Suprapubic skin (tissue), 4 donors: ENCODE measurements at regions not wholly inside any gene's neighbourhood (a gene's known extent, or its start where the extent isn't known, plus 50 kb on each side); places are given as distances from the start of the nearest gene placed in this dataset.
"Not testable (repeated sequence)": the region's sequence is repeated elsewhere in the genome, so short reads cannot be mapped to it uniquely, and the experiment has no call there.

Experiments used
- DNase-seq, 2 donors: peaks; one replicate each; pipeline ENCODE4 v3.0.0-alpha.2; 2019; ENCODE audit warnings: low spot score in 2 of 2
- H3K27ac ChIP-seq: fragments of 200-600 bp; sonication (generic); one replicate; pipeline ENCODE4 v1.5.1; 2019
- H3K27me3 ChIP-seq: fragments of 200-600 bp; sonication (generic); one replicate; pipeline ENCODE4 v1.5.1; 2019
- H3K36me3 ChIP-seq: fragments of 200-600 bp; sonication (generic); one replicate; pipeline ENCODE4 v1.5.1; 2019
- H3K4me1 ChIP-seq: fragments of 200-600 bp; sonication (generic); one replicate; pipeline ENCODE4 v1.5.1; 2019
- H3K4me3 ChIP-seq: fragments of 200-600 bp; sonication (generic); one replicate; pipeline ENCODE4 v1.5.1; 2019; ENCODE audit warnings: mild to moderate bottlenecking
- H3K9me3 ChIP-seq: fragments of 200-600 bp; sonication (generic); one replicate; pipeline ENCODE4 v1.5.1; 2019
- EP300 ChIP-seq: sonication (generic); formaldehyde crosslinking; IDR thresholded peaks from one replicate; pipeline ENCODE4 v1.6.1; 2017; ENCODE audit warnings: antibody characterized with exemption
- POLR2A ChIP-seq, 2 donors: fragments of 450-650 bp; IDR thresholded peaks; one replicate each; pipeline ENCODE4 v1.6.1; 2017; ENCODE audit warnings: antibody characterized with exemption in 2 of 2, mild to moderate bottlenecking in 2 of 2, moderate library complexity in 2 of 2
- POLR2AphosphoS5 ChIP-seq, 3 donors: sonication (generic); formaldehyde crosslinking; IDR thresholded peaks; one replicate each; pipeline ENCODE4 v1.6.1; 2017; ENCODE audit warnings: antibody characterized with exemption in 3 of 3
- WGBS: methylation state at CpG from one replicate; pipeline ENCODE4 v1.1.5; 2018; 5-methylcytosine and 5-hydroxymethylcytosine counted together
- TF ChIP-seq, protein P1 (sequence below), 2 donors: fragments of 200-600 bp in 1 of 2; fragments of 450-650 bp in 1 of 2; sonication (generic) in 1 of 2; IDR thresholded peaks; one replicate each; pipeline ENCODE4 v1.5.1; 2016 to 2019; ENCODE audit warnings: antibody characterized with exemption in 2 of 2, mild to moderate bottlenecking in 1 of 2, moderate library complexity in 1 of 2

DNA sequence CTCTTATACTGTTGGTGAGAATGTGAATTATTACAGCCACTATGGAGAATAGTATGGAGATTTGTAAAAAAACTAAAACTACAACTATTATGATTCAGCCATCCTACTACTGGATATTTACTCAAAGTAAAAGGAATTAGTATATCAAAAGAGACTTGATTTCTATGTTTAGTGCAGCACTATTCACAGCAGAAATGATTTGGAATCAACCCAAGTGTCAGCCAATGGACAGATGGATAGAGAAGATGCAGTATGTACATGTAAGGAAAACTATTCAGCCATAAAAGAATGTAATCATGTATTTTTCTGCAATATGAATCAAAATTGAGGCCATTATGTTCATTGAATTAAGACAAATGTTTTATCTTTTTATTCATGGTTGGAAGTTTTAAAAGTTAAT lies 1705.5 kb downstream of the SLITRK1 start:
- no peak for TF ChIP-seq POLR2A (IDR thresholded peaks at IDR 0.05)
- TF ChIP-seq, protein P1, sequence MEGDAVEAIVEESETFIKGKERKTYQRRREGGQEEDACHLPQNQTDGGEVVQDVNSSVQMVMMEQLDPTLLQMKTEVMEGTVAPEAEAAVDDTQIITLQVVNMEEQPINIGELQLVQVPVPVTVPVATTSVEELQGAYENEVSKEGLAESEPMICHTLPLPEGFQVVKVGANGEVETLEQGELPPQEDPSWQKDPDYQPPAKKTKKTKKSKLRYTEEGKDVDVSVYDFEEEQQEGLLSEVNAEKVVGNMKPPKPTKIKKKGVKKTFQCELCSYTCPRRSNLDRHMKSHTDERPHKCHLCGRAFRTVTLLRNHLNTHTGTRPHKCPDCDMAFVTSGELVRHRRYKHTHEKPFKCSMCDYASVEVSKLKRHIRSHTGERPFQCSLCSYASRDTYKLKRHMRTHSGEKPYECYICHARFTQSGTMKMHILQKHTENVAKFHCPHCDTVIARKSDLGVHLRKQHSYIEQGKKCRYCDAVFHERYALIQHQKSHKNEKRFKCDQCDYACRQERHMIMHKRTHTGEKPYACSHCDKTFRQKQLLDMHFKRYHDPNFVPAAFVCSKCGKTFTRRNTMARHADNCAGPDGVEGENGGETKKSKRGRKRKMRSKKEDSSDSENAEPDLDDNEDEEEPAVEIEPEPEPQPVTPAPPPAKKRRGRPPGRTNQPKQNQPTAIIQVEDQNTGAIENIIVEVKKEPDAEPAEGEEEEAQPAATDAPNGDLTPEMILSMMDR (IDR thresholded peaks at IDR 0.05): no peak
- no peak for TF ChIP-seq EP300
- no peak for TF ChIP-seq POLR2AphosphoS5 (IDR thresholded peaks at IDR 0.05)
- no peaks in the 10 kb centered on the region for H3K27me3 ChIP-seq
- no peak for DNase-seq
- H3K4me3 ChIP-seq: no peak overlapping the region
- no peaks in the 10 kb centered on the region for H3K36me3 ChIP-seq
- H3K27ac ChIP-seq: no peak overlapping the region
- H3K4me1 ChIP-seq: no peaks in the 10 kb centered on the region
- peaks cover 2% of the 10 kb centered on the region for H3K9me3 ChIP-seq

DNA sequence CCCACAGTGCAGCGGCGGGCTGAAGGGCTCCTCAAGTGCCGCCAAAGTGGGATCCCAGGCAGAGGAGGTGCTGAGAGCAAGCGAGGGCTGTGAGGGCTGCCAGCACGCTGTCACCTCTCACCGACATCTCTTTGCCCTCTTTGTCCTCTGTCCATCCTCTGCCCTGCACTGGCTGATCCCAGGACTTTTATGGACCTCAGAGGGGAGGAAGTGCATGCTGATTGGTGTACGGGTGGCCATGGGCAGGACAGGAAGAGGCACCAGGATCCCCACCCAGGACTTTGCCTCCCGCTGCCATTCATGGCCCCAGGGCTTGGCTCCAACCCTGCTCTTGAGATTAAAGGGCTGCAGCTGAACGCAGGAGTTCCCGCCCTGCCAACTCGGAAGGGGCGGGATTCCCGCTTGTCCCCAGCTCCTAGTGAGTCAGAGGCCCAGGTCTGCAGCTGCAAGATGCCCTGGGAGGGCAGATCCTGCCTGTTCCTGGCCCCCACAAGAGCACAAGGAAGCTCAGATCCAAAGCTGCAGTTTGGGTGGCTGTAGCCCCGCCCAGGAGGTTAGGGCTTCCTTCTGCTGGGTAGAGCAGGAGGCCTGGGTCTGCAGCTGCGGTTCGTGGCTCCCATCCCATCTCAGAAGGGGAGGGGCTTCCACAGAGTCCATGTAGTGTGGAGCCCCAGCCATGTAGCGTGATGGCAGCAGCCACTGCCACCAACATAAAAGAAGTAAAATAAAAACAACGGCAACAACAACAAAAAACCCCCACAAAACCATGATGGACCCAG lies 1716.7 kb downstream of the SLITRK1 start:
- 93% methylated on average over 10 of the region's 18 CpGs for WGBS
- peak in 1 of 2 donors; percentile 41 for DNase-seq
- no peaks in the 10 kb centered on the region for H3K27me3 ChIP-seq
- no peaks in the 10 kb centered on the region for H3K9me3 ChIP-seq
- TF ChIP-seq POLR2AphosphoS5 (IDR thresholded peaks at IDR 0.05) (no peak), POLR2A (IDR thresholded peaks at IDR 0.05) (no peak), EP300 (no peak)
- TF ChIP-seq, protein P1 (IDR thresholded peaks at IDR 0.05): no peak
- H3K4me1 ChIP-seq: no peaks in the 10 kb centered on the region
- no peak overlapping the region for H3K4me3 ChIP-seq
- no peak overlapping the region for H3K27ac ChIP-seq
- no peaks in the 10 kb centered on the region for H3K36me3 ChIP-seq

DNA sequence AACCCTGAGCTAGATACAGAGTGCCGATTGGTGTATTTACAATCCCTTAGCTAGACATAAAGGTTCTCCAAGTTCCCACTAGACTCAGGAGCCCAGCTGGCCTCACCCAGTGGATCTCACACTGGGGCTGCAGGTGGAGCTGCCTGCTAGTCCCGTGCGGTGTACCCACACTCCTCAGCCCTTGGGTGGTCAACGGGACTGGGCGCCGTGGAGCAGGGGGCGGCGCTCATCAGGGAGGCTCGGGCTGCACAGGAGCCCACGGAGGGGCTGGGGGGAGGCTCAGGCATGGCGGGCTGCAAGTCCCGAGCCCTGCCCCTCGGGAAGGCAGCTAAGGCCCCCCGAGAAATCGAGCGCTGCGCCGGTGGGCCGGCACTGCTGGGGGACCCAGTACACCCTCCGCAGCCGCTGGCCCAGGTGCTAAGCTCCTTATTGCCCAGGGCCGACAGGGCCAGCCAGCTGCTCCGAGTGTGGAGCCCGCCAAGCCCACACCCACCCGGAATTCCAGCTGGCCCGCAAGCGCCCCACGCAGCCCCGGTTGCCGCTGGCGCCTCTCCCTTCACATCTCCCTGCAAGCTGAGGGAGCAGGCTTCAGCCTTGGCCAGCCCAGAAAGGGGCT lies 1717.4 kb downstream of the SLITRK1 start:
- H3K27me3 ChIP-seq, H3K27ac ChIP-seq, H3K36me3 ChIP-seq, H3K4me1 ChIP-seq, DNase-seq, H3K4me3 ChIP-seq, H3K9me3 ChIP-seq: not testable (repeated sequence)
- 81% methylated on average over 14 of the region's 31 CpGs for WGBS

DNA sequence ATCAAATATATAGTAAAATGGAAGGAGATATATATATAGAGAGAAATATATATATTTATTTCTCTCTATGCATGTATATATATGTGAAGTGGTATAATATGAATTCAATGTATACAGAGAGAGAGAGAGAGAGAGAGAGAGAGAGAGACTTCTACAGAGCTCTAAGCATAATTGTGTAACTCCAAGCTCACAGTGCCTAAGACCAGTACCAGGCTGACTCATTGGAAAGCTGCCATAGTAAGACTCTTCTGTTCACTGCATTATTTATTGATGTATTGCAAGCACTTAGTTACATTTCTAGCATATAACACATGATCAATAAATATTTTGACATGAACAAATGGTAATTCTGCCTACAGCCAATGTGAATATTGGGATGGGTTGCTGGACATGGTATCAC lies 1734.7 kb downstream of the SLITRK1 start:
- no peaks in the 10 kb centered on the region for H3K36me3 ChIP-seq
- TF ChIP-seq EP300 (no peak), POLR2A (IDR thresholded peaks at IDR 0.05) (no peak), POLR2AphosphoS5 (IDR thresholded peaks at IDR 0.05) (no peak)
- TF ChIP-seq, protein P1 (IDR thresholded peaks at IDR 0.05): no peak
- H3K4me1 ChIP-seq: no peaks in the 10 kb centered on the region
- H3K27me3 ChIP-seq: no peaks in the 10 kb centered on the region
- no peak for DNase-seq
- H3K9me3 ChIP-seq: no peaks in the 10 kb centered on the region
- no peak overlapping the region for H3K27ac ChIP-seq
- no peak overlapping the region for H3K4me3 ChIP-seq

DNA sequence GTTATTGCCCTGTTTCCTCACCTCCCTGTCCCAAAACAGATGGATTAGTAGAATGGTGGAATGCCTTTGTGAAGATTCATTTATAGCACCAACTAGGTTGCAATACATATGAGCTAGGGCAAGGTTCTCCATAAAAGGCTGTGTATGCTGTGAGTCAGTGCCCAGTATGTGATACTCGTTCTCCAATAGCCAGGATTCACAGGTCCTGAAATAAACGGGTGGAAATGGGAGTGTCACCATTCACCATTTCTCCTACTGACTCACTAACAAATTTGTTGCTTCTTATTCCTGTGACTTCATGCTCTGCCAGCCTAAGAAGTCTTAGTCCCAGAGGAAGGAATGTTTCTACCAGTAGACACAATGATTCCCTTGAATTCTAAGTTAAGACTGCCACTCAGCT lies 1745.4 kb downstream of the SLITRK1 start:
- TF ChIP-seq EP300: no peak
- TF ChIP-seq POLR2A (IDR thresholded peaks at IDR 0.05): no peak
- no peak for TF ChIP-seq POLR2AphosphoS5 (IDR thresholded peaks at IDR 0.05)
- TF ChIP-seq, protein P1 (IDR thresholded peaks at IDR 0.05): no peak
- Histone ChIP-seq H3K4me3 (no peak overlapping the region), H3K36me3 (no peaks in the 10 kb centered on the region), H3K27me3 (no peaks in the 10 kb centered on the region), H3K9me3 (no peaks in the 10 kb centered on the region), H3K4me1 (no peaks in the 10 kb centered on the region), H3K27ac (no peak overlapping the region)
- no peak for DNase-seq
- 86% methylated on average over 2 of the region's 2 CpGs for WGBS
